HEK293 (cell line): ENCODE measurements at regions not wholly inside any gene's neighbourhood (a gene's known extent, or its start where the extent isn't known, plus 50 kb on each side); places are given as distances from the start of the nearest gene placed in this dataset.

ENCODE experiments used
- CTCF ChIP-seq: fragments of 450-650 bp; formaldehyde crosslinking; IDR thresholded peaks from 2 replicates; pipeline ENCODE4 v1.5.1; 2016; ENCODE audit warnings: missing biosample characterization, missing genetic modification characterization
- PRDM2 ChIP-seq: fragments of 450-650 bp; formaldehyde crosslinking; IDR thresholded peaks from 2 replicates; pipeline ENCODE4 v1.5.1; 2016; ENCODE audit warnings: missing biosample characterization, missing genetic modification characterization, borderline replicate concordance
- ZNF704 ChIP-seq: fragments of 450-650 bp; formaldehyde crosslinking; IDR thresholded peaks from 2 replicates; pipeline ENCODE4 v1.5.1; 2016; ENCODE audit warnings: missing biosample characterization, missing genetic modification characterization

GRCh38 chr2:106580241-106580640 lies 93.1 kb downstream of the CD8B2 start:
- TF ChIP-seq CTCF (no peak), PRDM2 (tag by site-specific recombination) (no peak), ZNF704 (no peak)
